Cardiac septum (tissue), 1 donor: ENCODE measurements at regions not wholly inside any gene's neighbourhood (a gene's known extent, or its start where the extent isn't known, plus 50 kb on each side); places are given as distances from the start of the nearest gene placed in this dataset.
A peak's percentile ranks its signal among the peaks of the same experiment; 100 is the strongest.

ENCODE experiments used
- DNase-seq: peaks from one replicate; pipeline ENCODE4 v3.0.0-alpha.2; 2020; ENCODE audit warnings: low spot score
- intact Hi-C: fragments of 100-400 bp; cut with DNase I; formaldehyde crosslinking; loops from one replicate; pipeline ENCODE4 v1.14.0; 2022
- donor health status: DM: no; HTN: no; CAD: no.

- intact Hi-C loops: no loop called here
- DNase-seq: no peak
Measured at GRCh38 chr20:50271612-50272011, 81.0 kb downstream of the CEBPB start.

- peak; percentile 84 for DNase-seq
- intact Hi-C loops: no loop called here
Measured at GRCh38 chr20:50272030-50272723, 81.5 kb downstream of the CEBPB start.

- intact Hi-C loops: no loop called here
Measured at GRCh38 chr20:50272724-50273446, 82.3 kb downstream of the CEBPB start.

DNA sequence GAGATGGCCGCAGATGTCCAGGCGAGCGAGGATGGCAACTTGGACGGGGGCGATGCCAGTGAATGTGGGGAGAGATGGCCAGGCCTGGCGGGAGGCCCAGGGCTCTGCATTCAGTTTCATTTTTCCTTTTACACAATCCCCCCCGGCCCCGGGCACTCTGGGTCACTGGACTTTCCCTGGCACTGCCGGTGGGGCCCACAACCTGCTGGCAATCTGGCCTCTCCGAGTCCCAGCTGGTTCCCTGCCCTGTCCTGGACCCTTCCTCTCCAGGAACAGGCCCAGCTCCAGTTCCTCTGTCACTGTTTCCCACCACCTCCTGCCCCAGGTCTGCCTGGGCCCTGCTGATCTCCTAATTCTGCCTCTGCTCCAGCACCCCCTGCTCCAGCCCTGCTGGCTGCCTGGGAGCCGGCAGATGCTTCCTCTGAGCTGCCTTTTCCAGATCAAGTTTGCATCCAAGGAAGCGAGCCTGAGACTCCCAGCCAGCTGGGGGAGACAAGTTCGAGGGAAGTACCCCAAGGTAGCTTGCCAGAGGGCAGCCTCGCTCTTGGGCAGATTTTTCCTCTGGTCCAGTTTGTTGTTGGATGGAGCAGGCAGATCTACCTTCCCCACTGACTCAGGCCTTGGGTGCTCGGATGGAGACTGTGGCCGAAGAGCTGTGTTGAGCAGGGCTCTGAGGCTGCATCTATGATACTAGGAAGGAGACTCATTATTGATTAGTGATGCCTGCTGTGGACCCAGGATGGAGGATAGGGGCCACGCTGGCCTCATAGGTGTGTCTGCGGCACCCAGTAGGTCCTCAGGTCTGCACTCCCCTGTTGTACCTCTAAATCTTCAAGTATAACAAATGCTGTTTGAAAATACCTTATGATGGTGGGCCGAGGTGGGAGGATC is 83.2 kb downstream of the CEBPB start:
- intact Hi-C loops: no loop called here
- no peak for DNase-seq

More at GRCh38 chr20:50272724-50273446, 82.3 kb downstream of the CEBPB start:
- DNase-seq: no peak

DNA sequence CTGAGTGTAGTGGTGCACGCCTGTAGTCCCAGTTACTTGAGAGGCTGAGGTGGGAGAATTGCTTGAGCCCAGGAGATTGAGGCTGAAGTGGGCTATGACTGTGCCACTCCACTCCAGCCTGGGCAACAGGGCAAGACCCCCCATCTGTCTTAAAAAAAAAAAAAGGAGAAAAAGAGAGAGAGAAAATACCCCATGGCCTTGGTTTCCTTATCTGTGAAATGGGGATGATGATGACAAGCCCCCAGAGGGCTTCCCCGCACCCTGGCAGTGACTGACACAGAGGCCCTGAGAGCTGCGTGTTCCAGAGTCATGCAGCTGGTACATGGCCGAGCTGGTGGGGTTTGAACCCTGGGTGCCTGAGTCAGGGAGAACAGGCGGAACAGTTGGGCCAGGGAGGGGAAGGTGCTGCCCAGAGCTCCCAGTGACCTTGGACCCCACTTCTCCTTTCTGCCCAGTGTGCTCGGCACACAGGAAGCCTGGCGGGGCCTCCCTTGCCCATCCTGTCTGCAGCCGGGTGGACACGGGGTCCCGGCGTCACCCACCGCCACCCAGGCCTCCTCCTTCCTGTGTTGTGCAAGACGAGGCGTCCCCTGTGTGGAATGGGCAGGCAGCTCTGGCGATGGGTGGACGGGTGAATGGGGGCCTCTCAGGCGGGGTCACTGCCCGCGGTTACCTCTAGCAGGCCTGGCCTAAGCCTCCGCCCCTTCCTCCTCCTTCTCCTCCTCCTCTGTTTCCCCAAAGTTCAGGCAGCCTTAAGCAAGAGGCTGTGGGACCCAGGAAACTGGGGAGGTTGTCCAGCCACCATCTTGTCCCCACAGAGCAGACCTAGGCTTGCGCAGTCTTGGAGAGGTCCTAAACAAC is 84.2 kb downstream of the CEBPB start:
- DNase-seq: peak; percentile 93
- intact Hi-C loops: loop anchor here (5.0 kb wide), 2 partner anchors 47 to 82 kb away; partner anchors contain the start of gene CEBPB

- DNase-seq: peak; percentile 90
- intact Hi-C loops: loop anchor here (5.0 kb wide), 2 partner anchors 49 to 84 kb away; partner anchors contain the start of gene CEBPB
Measured at GRCh38 chr20:50276119-50277063, 85.8 kb downstream of the CEBPB start.

GRCh38 chr20:50277064-50277415 is 86.4 kb downstream of the CEBPB start:
- intact Hi-C loops: loop anchor here (5.0 kb wide), 2 partner anchors 50 to 85 kb away; partner anchors contain the start of gene CEBPB
- DNase-seq: no peak

GRCh38 chr20:50277460-50278376 is 87.1 kb downstream of the CEBPB start:
- no peak for DNase-seq

DNA sequence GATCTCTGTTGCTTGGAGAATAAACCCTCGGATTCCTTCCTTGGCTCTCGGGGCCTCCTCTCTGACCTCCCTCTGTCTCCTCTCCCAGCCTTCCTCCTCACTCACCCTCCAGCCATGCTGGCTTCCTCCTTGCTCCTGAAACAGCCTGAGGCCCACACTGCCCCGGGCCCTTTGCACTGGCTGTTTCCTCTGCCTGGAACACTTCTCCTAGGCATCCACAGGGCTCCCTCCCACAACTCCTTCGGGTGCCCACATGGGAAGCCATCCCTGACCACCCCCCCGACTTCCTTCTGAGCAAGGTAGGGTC is 87.7 kb downstream of the CEBPB start:
- DNase-seq: no peak
- intact Hi-C loops: loop anchor here (2.0 to 5.0 kb wide), 3 partner anchors 51 to 100 kb away; partner anchors contain the start of gene CEBPB

More at GRCh38 chr20:50277460-50278376, 87.1 kb downstream of the CEBPB start:
- intact Hi-C loops: loop anchor here (2.0 to 5.0 kb wide), 3 partner anchors 50 to 101 kb away; partner anchors contain the start of gene CEBPB

- no peak for DNase-seq
- intact Hi-C loops: loop anchor here (2.0 to 5.0 kb wide), 3 partner anchors 52 to 100 kb away; partner anchors contain the start of gene CEBPB
Measured at GRCh38 chr20:50278684-50279531, 88.3 kb downstream of the CEBPB start.

DNA sequence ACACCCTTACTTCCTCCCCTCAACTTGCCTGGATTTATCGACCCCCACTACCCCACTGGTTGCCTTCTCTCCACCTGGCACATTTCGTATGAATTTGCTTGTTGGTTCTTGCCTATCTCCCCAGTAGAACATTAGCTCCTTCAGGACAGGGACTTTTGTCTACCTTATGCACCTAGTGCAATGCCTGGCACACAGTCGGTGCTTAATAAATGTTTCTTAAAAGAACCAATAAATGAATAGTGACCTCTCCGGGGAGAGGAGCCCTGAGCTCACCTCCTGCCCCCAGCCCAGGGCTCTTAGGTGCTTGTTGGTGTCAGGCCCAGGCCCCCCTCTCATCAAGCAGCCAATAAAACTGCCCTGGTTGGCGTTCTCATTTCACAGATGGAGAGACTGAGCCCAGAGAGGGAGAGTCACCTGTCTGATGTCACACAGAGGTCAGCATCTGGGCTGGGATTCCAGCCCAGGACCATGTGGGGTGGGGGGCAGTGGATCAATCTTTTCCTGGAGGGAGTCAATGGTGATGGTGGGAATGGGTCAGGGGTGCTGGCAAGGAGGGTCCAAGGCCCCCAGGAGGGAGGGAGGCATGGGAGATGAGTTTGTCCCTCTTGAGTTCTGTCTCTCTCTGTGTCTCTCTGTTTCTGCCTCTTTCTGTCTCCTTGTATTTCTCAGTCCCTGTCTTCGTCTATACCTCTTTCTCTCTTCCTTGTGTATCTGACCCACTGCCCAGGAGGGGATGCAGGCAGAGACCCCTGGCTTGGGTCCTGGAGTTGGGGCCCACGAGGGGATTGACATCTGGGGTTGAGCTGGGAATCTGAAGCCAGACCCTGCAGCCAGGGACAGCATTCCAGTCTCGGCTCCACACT is 89.6 kb downstream of the CEBPB start:
- DNase-seq: no peak
- intact Hi-C loops: loop anchor here (2.0 to 5.0 kb wide), 3 partner anchors 53 to 99 kb away; partner anchors contain the start of gene CEBPB

DNA sequence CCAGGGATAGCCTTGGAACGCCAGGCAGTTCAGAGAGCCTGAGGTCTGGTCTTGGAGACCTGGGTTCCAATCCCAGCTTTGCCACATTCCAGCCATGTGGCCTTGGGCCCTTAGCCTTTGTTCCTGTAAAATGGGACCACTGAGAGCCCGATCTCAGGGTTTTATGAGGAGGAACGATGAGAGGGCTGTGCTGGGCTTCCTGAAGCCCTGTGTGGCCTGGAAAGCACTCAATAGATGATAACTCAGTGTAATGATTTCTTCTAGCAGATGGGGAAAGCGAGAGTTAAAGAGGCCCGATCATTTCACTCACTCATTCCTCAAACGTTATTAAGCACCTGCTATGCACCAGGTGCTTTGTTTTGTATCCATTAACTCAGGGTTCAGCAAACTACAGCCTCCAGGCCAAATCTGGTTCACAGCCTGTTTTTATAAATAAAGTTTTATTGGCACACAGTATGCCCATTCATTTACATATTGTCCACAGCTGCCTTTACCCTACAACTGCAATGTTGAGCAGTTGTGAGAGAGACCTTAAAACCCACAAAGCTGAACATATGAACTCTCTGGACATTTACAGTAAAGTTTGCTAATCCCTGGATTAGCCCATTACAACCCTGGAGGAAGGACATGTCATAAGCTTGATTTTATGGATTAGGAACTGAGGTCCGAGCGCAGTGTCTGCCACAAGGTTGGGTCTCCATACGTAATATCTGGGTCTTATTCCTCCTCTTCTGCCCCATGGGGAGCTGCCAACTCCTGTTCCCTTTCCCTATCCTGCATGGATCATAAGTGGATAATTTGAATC is 90.4 kb downstream of the CEBPB start:
- intact Hi-C loops: no loop called here
- no peak for DNase-seq

- intact Hi-C loops: no loop called here
- DNase-seq: no peak
Measured at GRCh38 chr20:50281831-50282591, 91.4 kb downstream of the CEBPB start.
